A549 (cell line): ENCODE measurements at regions not wholly inside any gene's neighbourhood (a gene's known extent, or its start where the extent isn't known, plus 50 kb on each side); places are given as distances from the start of the nearest gene placed in this dataset.

Experiments
- ATAC-seq, 2 experiments: fragments of 200-7000 bp in 1 of 2; fragments of >200 bp in 1 of 2; cut with Nextera tagmentation in 1 of 2; cut with Tn5 transposase in 1 of 2; 3 replicates each; pipeline versions ENCODE4 v1.8.0 to v1.9.1; 2018 to 2020; ENCODE audit warnings: mild to moderate bottlenecking in 1 of 2, moderate library complexity in 1 of 2
- CTCF ChIA-PET: fragments of 300-600 bp; sonication (Branson Sonifier 250); formaldehyde crosslinking; extraction: SDS; loops from one replicate; lab custom pipeline; 2021; ENCODE audit warnings: antibody characterized with exemption, inconsistent platforms; lab: Yijun Ruan, JAX
- POLR2A ChIA-PET: fragments of 350-600 bp; formaldehyde crosslinking; extraction: SDS; loops from one replicate; lab custom pipeline; 2021; ENCODE audit warnings: antibody characterized with exemption, inconsistent platforms; lab: Yijun Ruan, JAX
- DNase-seq, 2 experiments: peaks; one replicate each; pipeline versions ENCODE4 v3.0.0 to v3.0.0-alpha.2; 2011 to 2016; ENCODE audit warnings: low read depth in 1 of 2, low spot score in 1 of 2
- FAIRE-seq: peaks from 2 replicates; lab custom pipeline; 2011; peaks lifted over from hg19 to GRCh38; lab: Jason Lieb, UNC
- H3K27ac ChIP-seq, 2 experiments: fragments of >200 bp; sonication (Bioruptor Twin); formaldehyde crosslinking; 3 replicates each; pipeline ENCODE4 v1.5.1; 2016 to 2017
- H3K4me1 ChIP-seq: fragments of >200 bp; sonication (Bioruptor Twin); formaldehyde crosslinking; 3 replicates; pipeline ENCODE4 v1.6.1; 2016
- H3K4me2 ChIP-seq: fragments of >200 bp; sonication (Bioruptor Twin); formaldehyde crosslinking; 3 replicates; pipeline ENCODE4 v1.6.1; 2016
- H3K4me3 ChIP-seq: fragments of >200 bp; sonication (Bioruptor Twin); formaldehyde crosslinking; 3 replicates; pipeline ENCODE4 v1.5.1; 2016
- H3K9me3 ChIP-seq: fragments of >200 bp; sonication (Bioruptor Twin); formaldehyde crosslinking; 3 replicates; pipeline ENCODE4 v1.6.1; 2016
- CEBPB ChIP-seq, 2 experiments: fragments of >200 bp in 1 of 2; sonication (Bioruptor Twin) in 1 of 2; formaldehyde crosslinking in 1 of 2; IDR thresholded peaks; 2 replicates each; pipeline ENCODE4 v1.6.1; 2012 to 2016
- CTCF ChIP-seq: fragments of >200 bp; sonication (Bioruptor Twin); formaldehyde crosslinking; IDR thresholded peaks from 3 replicates; pipeline ENCODE4 v1.5.1; 2016
- ESRRA ChIP-seq: fragments of 150-350 bp; IDR thresholded peaks from 2 replicates; pipeline ENCODE4 v1.6.1; 2014; ENCODE audit warnings: mild to moderate bottlenecking, low read length, borderline replicate concordance
- FOSL2 ChIP-seq, 2 experiments: fragments of 450-650 bp in 1 of 2; fragments of >200 bp in 1 of 2; sonication (Bioruptor Twin) in 1 of 2; formaldehyde crosslinking; IDR thresholded peaks; 2 replicates each; pipeline versions ENCODE4 v1.5.0 to v1.6.1; 2016 to 2020; ENCODE audit warnings: mild to moderate bottlenecking in 1 of 2, moderate library complexity in 1 of 2
- POLR2AphosphoS2 ChIP-seq: conservative IDR thresholded peaks from 2 replicates; pipeline ENCODE4 v1.6.1; 2012; ENCODE audit warnings: low read length, improper control_type of control experiment, inconsistent platforms
- RAD21 ChIP-seq, 2 experiments: fragments of >200 bp in 1 of 2; sonication (Bioruptor Twin) in 1 of 2; formaldehyde crosslinking in 1 of 2; IDR thresholded peaks in 1 of 2; conservative IDR thresholded peaks in 1 of 2; 2 replicates in 1 of 2; 3 replicates in 1 of 2; pipeline ENCODE4 v1.6.1; 2012 to 2018; ENCODE audit warnings: inconsistent platforms in 1 of 2
- SMC3 ChIP-seq: fragments of >200 bp; sonication (Bioruptor Twin); formaldehyde crosslinking; IDR thresholded peaks from 3 replicates; pipeline ENCODE4 v1.6.1; 2018; ENCODE audit warnings: inconsistent platforms
- TP53 ChIP-seq: fragments of 250-450 bp; sonication (Bioruptor Pico); IDR thresholded peaks from 2 replicates; pipeline ENCODE4 v1.5.0; 2021; ENCODE audit warnings: mild to moderate bottlenecking, moderate library complexity
- WGBS: methylation state at CpG from one replicate; pipeline ENCODE4 v1.1.6; 2017; ENCODE audit errors: missing lambda C conversion rate; 5-methylcytosine and 5-hydroxymethylcytosine counted together
- TF ChIP-seq, protein P1 (sequence below): IDR thresholded peaks from 2 replicates; pipeline ENCODE4 v1.6.1; 2012

DNA sequence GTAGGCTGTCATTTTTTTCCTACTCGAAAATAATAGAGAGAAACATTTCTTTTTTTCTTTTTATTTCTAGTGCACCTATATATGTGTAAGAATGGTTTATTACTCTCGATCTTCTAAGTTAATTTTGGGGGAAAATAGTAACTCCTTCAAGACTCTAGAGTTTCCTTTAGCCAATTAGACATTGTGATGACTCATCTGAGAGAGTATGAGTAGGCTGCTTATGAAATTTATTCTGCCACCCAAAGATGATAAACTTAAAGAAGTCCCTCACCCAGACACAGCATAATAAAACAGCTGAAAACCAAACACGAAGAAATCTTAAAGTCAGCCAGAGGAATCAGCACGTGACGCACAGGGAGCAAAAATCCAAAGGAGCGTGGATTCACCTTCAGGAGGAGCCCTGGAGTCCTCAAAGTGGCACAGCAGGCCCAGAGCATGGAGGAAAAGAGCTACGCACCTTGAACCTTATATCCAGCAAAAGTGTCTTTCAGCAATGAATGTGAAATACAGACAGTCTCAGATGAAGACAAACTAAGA is 81.9 kb downstream of the ERMARD start:
- no peak for FAIRE-seq
- ChIA-PET POLR2A (no interaction called here), CTCF (interaction anchor here (1.0 to 2.5 kb wide), 2 partner anchors 11 to 14 kb away, joined by 3 to 30 read pairs; no protein-coding TSS in a partner anchor)

GRCh38 chr6:169832247-169832948 is 81.0 kb downstream of the ERMARD start:
- H3K27ac ChIP-seq = no peak overlapping the region
- no peaks in the 10 kb centered on the region for H3K9me3 ChIP-seq
- H3K4me2 ChIP-seq = peak overlapping the region; percentile 65
- no peak for DNase-seq
- ChIA-PET POLR2A (no interaction called here), CTCF (interaction anchor here (0.6 to 2.7 kb wide), 43 partner anchors 10 to 873 kb away, joined by 3 to 39 read pairs (median 4); no protein-coding TSS in a partner anchor)
- H3K4me1 ChIP-seq = peaks cover 12% of the 10 kb centered on the region; the same call in 2 of the 3 replicates
- 38% methylated on average over 4 of the region's 4 CpGs for WGBS
- no peak for FAIRE-seq
- no peak for TF ChIP-seq TP53 (CRISPR knock-in tag)
- no peak for TF ChIP-seq FOSL2 (IDR thresholded peaks at IDR 0.05)
- 0 out of 2 replicates have a peak, but pooled peaks have one; percentile 5 for TF ChIP-seq FOSL2 (CRISPR knock-in tag; IDR thresholded peaks at IDR 0.05)
- TF ChIP-seq, all 56 proteins: peak for 1
- ATAC-seq = peak in 1 of 2 experiments; percentile 40; a peak in 3 of 6 replicates
- no peak overlapping the region for H3K4me3 ChIP-seq

More for the DNA sequence above, 81.9 kb downstream of the ERMARD start:
- DNase-seq = no peak
- H3K27ac ChIP-seq = no peak overlapping the region
- peaks cover 12% of the 10 kb centered on the region; the same call in 2 of the 3 replicates for H3K4me1 ChIP-seq
- WGBS = 67% methylated on average over 7 of the region's 7 CpGs
- no peak overlapping the region for H3K4me3 ChIP-seq
- H3K4me2 ChIP-seq = no peak overlapping the region
- no peak for ATAC-seq
- TF ChIP-seq FOSL2 (IDR thresholded peaks at IDR 0.05) (no peak), FOSL2 (CRISPR knock-in tag; IDR thresholded peaks at IDR 0.05) (peak; percentile 36; the same call in 1 of the 2 replicates), POLR2AphosphoS2 (no peak)
- H3K9me3 ChIP-seq = no peaks in the 10 kb centered on the region

- TF ChIP-seq SMC3 (peak; percentile 73), ESRRA (no peak), CEBPB (IDR thresholded peaks at IDR 0.05) (peak in 1 of 2 experiments; percentile 85; a peak in 2 of 4 replicates), RAD21 (conservative IDR thresholded peaks at IDR 0.05 in 1 of 2, IDR thresholded peaks at IDR 0.05 in 1 of 2) (peak; percentile 76 to 78), CTCF (peak; percentile 68)
- TF ChIP-seq, protein P1, sequence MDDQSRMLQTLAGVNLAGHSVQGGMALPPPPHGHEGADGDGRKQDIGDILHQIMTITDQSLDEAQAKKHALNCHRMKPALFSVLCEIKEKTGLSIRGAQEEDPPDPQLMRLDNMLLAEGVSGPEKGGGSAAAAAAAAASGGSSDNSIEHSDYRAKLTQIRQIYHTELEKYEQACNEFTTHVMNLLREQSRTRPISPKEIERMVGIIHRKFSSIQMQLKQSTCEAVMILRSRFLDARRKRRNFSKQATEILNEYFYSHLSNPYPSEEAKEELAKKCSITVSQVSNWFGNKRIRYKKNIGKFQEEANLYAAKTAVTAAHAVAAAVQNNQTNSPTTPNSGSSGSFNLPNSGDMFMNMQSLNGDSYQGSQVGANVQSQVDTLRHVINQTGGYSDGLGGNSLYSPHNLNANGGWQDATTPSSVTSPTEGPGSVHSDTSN = no peak
- TF ChIP-seq, all 56 proteins: peak for 4
- ATAC-seq (peak; percentile 81 to 97; a peak in 5 of 6 replicates), FAIRE-seq (no peak), DNase-seq (peak; percentile 46 to 51)
- Histone ChIP-seq H3K9me3 (no peaks in the 10 kb centered on the region), H3K4me1 (peaks cover 12% of the 10 kb centered on the region; the same call in 2 of the 3 replicates), H3K4me3 (no peak overlapping the region), H3K4me2 (peak overlapping the region; percentile 65), H3K27ac (no peak overlapping the region)
- POLR2A ChIA-PET = no interaction called here
- CTCF ChIA-PET = interaction anchor here (0.6 to 2.7 kb wide), 47 partner anchors 9 to 872 kb away, joined by 3 to 39 read pairs (median 4); no protein-coding TSS in a partner anchor
- WGBS = 17% methylated on average over 32 of the region's 32 CpGs
Measured at GRCh38 chr6:169831450-169832246, 80.2 kb downstream of the ERMARD start.
